Gastroesophageal sphincter (tissue), 4 donors: ENCODE measurements at regions not wholly inside any gene's neighbourhood (a gene's known extent, or its start where the extent isn't known, plus 50 kb on each side); places are given as distances from the start of the nearest gene placed in this dataset.

Source experiments
- ATAC-seq: fragments of 150-250 bp; one replicate; pipeline ENCODE4 v1.9.1; 2016; ENCODE audit warnings: mild to moderate bottlenecking, moderate library complexity
- H3K27ac ChIP-seq, 4 donors: fragments of 200-600 bp; sonication (generic) in 3 of 4; 1 replicate in 3 of 4; 2 replicates in 1 of 4; pipeline ENCODE4 v1.5.1; 2016 to 2019
- H3K27me3 ChIP-seq: fragments of 200-600 bp; sonication (generic); one replicate; pipeline ENCODE4 v1.5.1; 2019
- H3K36me3 ChIP-seq, 2 donors: fragments of 200-600 bp; sonication (generic); one replicate each; pipeline ENCODE4 v1.5.1; 2019; ENCODE audit warnings: control low read depth in 1 of 2
- H3K4me1 ChIP-seq, 3 donors: fragments of 200-600 bp; sonication (generic); 1 replicate in 2 of 3; 2 replicates in 1 of 3; pipeline ENCODE4 v1.5.1; 2016 to 2019; ENCODE audit warnings: control low read depth in 2 of 3
- H3K4me3 ChIP-seq, 2 donors: fragments of 200-600 bp; sonication (generic); one replicate each; pipeline ENCODE4 v1.5.1; 2019; ENCODE audit warnings: mild to moderate bottlenecking in 1 of 2, moderate library complexity in 1 of 2
- H3K9me3 ChIP-seq, 3 donors: fragments of 200-600 bp; sonication (generic); one replicate each; pipeline ENCODE4 v1.5.1; 2017 to 2019; ENCODE audit warnings: control low read depth in 2 of 3
- CTCF ChIP-seq, 4 experiments: fragments of 200-600 bp in 2 of 4; fragments of 450-650 bp in 2 of 4; sonication (generic) in 1 of 4; IDR thresholded peaks; one replicate each; pipeline ENCODE4 v1.5.1; 2017 to 2019; ENCODE audit warnings: antibody characterized with exemption in 4 of 4, mild to moderate bottlenecking in 2 of 4, moderate library complexity in 2 of 4
- EP300 ChIP-seq: sonication (generic); formaldehyde crosslinking; IDR thresholded peaks from one replicate; pipeline ENCODE4 v1.6.1; 2017; ENCODE audit warnings: antibody characterized with exemption, mild to moderate bottlenecking
- POLR2A ChIP-seq, 2 donors: fragments of 450-650 bp; IDR thresholded peaks; one replicate each; pipeline ENCODE4 v1.6.1; 2017; ENCODE audit warnings: antibody characterized with exemption in 2 of 2, mild to moderate bottlenecking in 2 of 2, moderate library complexity in 1 of 2
- POLR2AphosphoS5 ChIP-seq: sonication (generic); formaldehyde crosslinking; IDR thresholded peaks from one replicate; pipeline ENCODE4 v1.6.1; 2017; ENCODE audit warnings: antibody characterized with exemption
- WGBS, 2 donors: methylation state at CpG; one replicate each; pipeline ENCODE4 v1.1.5; 2018; ENCODE audit warnings: low coverage in 1 of 2; 5-methylcytosine and 5-hydroxymethylcytosine counted together

DNA sequence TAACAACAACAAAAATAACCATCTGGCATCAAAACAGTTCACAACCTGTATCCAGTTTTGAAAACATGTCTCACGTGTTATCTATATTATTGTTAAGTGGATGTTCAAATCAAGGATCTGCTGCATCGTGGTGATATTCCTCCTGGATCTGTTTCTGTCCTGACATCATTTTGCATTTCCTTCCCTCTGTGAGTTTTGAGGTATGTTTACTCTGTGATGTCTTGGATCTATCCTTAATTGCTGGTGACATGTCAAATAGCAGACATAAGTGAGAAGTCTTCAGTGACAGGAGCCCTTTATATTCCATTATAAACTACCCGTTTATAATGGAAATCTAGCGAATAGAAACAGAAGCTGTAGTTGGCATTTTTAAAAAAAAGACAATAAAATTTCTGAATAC lies 381.8 kb upstream of the NOX3 start:
- 72 to 82% methylated on average over 3 to 4 of the region's 4 CpGs for WGBS, 2 donors
- no peaks in the 10 kb centered on the region for H3K4me1 ChIP-seq
- TF ChIP-seq CTCF (IDR thresholded peaks at IDR 0.05), result no peak
- no peak for TF ChIP-seq POLR2AphosphoS5
- TF ChIP-seq EP300, result no peak
- no peak for TF ChIP-seq POLR2A (IDR thresholded peaks at IDR 0.05)
- no peaks in the 10 kb centered on the region for H3K9me3 ChIP-seq
- no peak overlapping the region for H3K27ac ChIP-seq
- no peak for ATAC-seq
- H3K36me3 ChIP-seq, result no peaks in the 10 kb centered on the region
- H3K4me3 ChIP-seq, result no peak overlapping the region
- H3K27me3 ChIP-seq, result no peaks in the 10 kb centered on the region

- no peak for ATAC-seq
- TF ChIP-seq POLR2A (IDR thresholded peaks at IDR 0.05) (no peak), EP300 (no peak), POLR2AphosphoS5 (no peak), CTCF (IDR thresholded peaks at IDR 0.05) (no peak)
- Histone ChIP-seq H3K4me3 (no peak overlapping the region), H3K9me3 (no peaks in the 10 kb centered on the region), H3K4me1 (no peaks in the 10 kb centered on the region), H3K27me3 (no peaks in the 10 kb centered on the region), H3K27ac (no peak overlapping the region), H3K36me3 (no peaks in the 10 kb centered on the region)
- 69 to 77% methylated on average over 4 of the region's 4 CpGs for WGBS, 2 donors
These were observed 377.0 kb upstream of the NOX3 start for GRCh38 chr6:155832596-155832995.

GRCh38 chr6:155830531-155830930 lies 374.9 kb upstream of the NOX3 start:
- Histone ChIP-seq H3K27me3 (no peaks in the 10 kb centered on the region), H3K27ac (no peak overlapping the region), H3K36me3 (no peaks in the 10 kb centered on the region), H3K4me1 (no peaks in the 10 kb centered on the region), H3K9me3 (no peaks in the 10 kb centered on the region), H3K4me3 (no peak overlapping the region)
- ATAC-seq, result no peak
- TF ChIP-seq POLR2A (IDR thresholded peaks at IDR 0.05) (no peak), EP300 (no peak), CTCF (IDR thresholded peaks at IDR 0.05) (no peak), POLR2AphosphoS5 (no peak)
- WGBS, 2 donors, result 91 to 95% methylated on average over 2 to 4 of the region's 5 CpGs

GRCh38 chr6:155829646-155830045 lies 374.0 kb upstream of the NOX3 start:
- no peaks in the 10 kb centered on the region for H3K27me3 ChIP-seq
- 86 to 100% methylated on average over 1 to 2 of the region's 2 CpGs for whole genome bisulfite sequencing, 2 donors
- no peaks in the 10 kb centered on the region for H3K9me3 ChIP-seq
- no peak overlapping the region for H3K4me3 ChIP-seq
- H3K36me3 ChIP-seq, result no peaks in the 10 kb centered on the region
- TF ChIP-seq POLR2AphosphoS5 (no peak), EP300 (no peak), POLR2A (IDR thresholded peaks at IDR 0.05) (no peak), CTCF (IDR thresholded peaks at IDR 0.05) (no peak)
- no peaks in the 10 kb centered on the region for H3K4me1 ChIP-seq
- ATAC-seq, result no peak
- H3K27ac ChIP-seq, result no peak overlapping the region

- no peaks in the 10 kb centered on the region for H3K36me3 ChIP-seq
- ATAC-seq, result no peak
- H3K4me1 ChIP-seq, result no peaks in the 10 kb centered on the region
- no peak overlapping the region for H3K4me3 ChIP-seq
- H3K27ac ChIP-seq, result no peak overlapping the region
- TF ChIP-seq CTCF (IDR thresholded peaks at IDR 0.05), result no peak
- TF ChIP-seq POLR2A (IDR thresholded peaks at IDR 0.05), result no peak
- TF ChIP-seq EP300, result no peak
- TF ChIP-seq POLR2AphosphoS5, result no peak
- no peaks in the 10 kb centered on the region for H3K27me3 ChIP-seq
- H3K9me3 ChIP-seq, result no peaks in the 10 kb centered on the region
- 61% methylated on average over 3 of the region's 3 CpGs for WGBS, 2 donors
These were observed 373.4 kb upstream of the NOX3 start for GRCh38 chr6:155828989-155829388.
